MM.1S (cell line): ENCODE measurements at regions not wholly inside any gene's neighbourhood (a gene's known extent, or its start where the extent isn't known, plus 50 kb on each side); places are given as distances from the start of the nearest gene placed in this dataset.

Experiments used
- CTCF ChIP-seq: fragments of 300-600 bp; sonication (generic); IDR thresholded peaks from 2 replicates; pipeline ENCODE4 v1.5.1; 2016; ENCODE audit warnings: antibody characterized with exemption, low read length, mixed read lengths
- EZH2 ChIP-seq: fragments of 300-600 bp; sonication (generic); optimal IDR thresholded peaks from 2 replicates; pipeline ENCODE3; 2017; ENCODE audit warnings: low read depth, mild to moderate bottlenecking, antibody characterized with exemption, low read length, mixed read lengths
- EZH2phosphoT487 ChIP-seq: fragments of 300-600 bp; sonication (generic); IDR thresholded peaks from 2 replicates; pipeline ENCODE4 v1.6.1; 2018; ENCODE audit warnings: antibody characterized with exemption, low read length

DNA sequence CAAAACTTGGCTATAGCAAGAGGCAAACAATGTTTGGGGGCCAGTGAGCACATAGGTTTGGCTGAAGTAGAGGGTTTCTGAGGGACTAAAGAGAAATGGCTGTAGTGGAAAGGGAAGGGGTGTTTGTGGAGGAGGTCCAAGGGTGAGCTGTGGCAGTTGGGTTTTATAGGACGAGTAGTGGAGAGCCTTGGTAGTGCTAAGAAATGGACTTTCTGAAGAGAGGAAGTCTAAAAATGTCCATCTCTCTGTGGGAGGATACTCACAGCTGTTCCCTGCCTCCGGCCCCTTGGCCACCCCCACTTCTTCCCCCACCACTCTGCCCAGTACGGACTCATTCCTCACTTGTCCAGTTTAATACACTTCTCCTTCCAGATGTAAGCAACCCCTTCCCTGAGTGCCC is 64.3 kb downstream of the ZNF22 start:
- no peak for TF ChIP-seq CTCF
- TF ChIP-seq EZH2: no peak
- no peak for TF ChIP-seq EZH2phosphoT487
